Kasumi-1 (cell line): ENCODE measurements at regions not wholly inside any gene's neighbourhood (a gene's known extent, or its start where the extent isn't known, plus 50 kb on each side); places are given as distances from the start of the nearest gene placed in this dataset.
"Not testable (repeated sequence)": the region's sequence is repeated elsewhere in the genome, so short reads cannot be mapped to it uniquely, and the experiment has no call there.

ENCODE experiments used
- DNase-seq, 2 experiments: peaks; one replicate each; lab custom pipeline; 2025; lab: John Stamatoyannopoulos, UW

DNA sequence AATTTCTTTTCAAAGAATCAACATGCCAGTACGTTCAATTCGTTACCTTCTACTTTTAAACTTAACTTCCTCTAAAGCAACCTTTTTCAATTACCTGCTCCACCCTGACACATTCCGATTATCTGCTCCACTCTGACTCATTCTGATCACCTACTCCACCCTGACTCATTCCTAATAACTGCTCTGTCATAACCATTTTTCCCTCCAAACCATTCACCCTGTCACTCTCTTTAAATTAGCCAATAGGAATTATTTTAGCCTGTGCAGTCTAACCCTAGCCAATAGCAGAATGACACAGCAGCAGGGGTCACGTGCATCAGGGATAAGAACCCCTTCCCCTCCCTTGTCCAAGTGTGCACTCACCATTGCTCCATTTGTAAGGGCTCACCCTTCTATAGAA lies 557.4 kb upstream of the EYS start:
- no peak for DNase-seq

DNA sequence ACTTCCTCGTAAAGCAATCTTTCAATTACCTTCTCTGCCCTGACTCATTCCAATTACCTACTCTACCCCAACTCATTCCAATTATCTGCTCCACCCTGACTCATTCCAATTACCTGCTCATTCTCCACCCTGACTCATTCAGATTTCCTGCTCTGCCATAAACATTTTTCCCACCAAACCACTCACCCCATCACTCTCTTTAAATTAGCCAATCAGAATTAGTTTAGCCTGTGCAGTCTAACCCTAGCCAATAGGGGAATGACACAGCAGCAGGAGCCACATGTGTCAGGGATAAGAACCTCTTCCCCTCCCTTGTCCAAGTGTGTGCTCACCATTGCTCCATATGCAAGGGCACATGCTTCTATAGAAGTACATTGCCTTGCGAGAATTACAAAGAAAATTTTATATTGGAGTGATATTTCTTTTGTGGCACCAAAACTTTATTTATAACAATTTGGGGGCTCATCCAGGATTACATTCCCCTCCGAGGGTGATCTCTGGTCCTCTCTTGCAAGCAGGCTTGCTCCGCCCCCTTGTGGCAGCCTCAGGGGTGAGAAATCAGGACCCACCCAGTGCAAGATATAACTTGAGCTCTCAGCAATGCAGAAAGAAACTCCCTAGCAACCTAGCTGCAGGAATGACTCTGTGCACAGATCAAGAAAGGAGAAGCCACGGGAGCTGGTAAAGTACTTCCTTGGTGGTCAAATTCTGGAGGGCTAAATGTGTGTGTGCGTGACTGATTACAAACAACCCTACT lies 551.9 kb upstream of the EYS start:
- not testable (repeated sequence) for DNase-seq

DNA sequence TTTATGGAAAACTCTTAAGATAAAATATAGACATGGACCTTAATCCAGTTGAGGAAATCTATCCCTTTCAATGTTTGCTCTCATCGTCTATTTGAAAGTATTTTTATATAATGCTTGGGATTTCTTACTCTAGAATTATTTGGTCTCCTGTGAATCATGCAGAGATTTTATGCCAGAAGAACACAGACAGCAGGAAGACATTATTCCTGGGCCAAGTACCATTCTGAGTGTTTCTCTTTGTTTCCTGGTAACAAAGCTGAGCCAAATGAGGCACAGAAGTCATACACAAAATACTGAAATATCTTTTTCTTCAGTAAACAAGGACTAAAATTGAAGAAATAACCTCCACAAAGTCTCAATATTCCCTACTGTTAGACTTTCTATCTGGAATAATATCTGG lies 538.2 kb upstream of the EYS start:
- DNase-seq, result no peak

DNA sequence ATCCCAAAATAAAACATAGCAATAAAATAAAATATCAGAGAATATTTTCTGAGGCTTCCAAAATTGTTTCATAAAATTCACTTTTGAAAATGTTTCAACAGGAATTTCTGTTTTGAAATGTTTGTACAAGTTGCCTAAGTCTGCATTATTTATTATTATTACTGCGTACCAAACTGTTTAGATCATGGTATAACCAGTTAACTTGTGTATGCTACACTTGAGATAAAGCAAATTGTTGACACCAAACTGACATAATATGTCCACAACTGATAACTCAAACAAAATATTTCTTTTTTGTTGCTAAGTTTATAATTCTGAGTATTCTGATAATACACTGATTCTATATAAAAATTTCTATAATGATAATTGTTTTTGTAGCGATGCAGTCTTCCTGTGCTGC lies 531.8 kb upstream of the EYS start:
- DNase-seq, result no peak

DNA sequence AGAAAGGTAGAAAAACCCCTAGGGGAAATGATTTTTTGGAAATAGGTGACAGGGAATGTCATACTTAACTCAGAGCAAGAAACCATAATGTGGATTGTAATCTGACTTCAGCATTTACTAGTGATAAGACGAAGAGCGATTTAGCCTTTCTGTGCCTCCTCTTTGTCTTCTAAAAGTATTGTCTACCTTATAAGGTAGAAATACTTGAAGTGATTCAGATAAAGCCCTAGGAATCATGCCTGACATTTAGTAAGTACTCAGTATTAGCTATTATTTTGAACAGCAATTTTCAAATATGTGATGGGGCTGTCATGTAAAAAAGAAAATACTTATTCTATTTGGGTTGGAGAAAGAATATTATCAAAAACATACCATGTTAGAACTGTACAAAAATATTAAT lies 525.9 kb upstream of the EYS start:
- DNase-seq, result no peak

DNA sequence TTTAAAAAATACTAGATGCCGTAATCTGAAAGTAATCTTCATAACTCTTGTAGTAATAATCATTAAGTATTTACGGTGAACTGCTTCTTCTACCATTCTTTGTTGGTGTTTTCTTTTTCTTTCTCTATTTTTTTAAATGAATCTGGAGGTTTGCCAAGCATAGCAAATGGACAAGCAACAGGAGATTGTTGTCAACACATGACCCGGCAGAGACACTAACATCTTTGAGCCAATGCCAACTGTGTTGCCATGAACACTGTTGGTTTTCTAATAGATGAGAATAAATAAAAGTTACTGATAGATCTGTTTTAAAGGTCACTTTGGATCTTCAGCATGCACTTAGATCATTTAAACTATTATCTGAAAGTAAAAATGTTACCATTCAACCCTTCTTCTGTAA lies 523.6 kb upstream of the EYS start:
- no peak for DNase-seq

DNA sequence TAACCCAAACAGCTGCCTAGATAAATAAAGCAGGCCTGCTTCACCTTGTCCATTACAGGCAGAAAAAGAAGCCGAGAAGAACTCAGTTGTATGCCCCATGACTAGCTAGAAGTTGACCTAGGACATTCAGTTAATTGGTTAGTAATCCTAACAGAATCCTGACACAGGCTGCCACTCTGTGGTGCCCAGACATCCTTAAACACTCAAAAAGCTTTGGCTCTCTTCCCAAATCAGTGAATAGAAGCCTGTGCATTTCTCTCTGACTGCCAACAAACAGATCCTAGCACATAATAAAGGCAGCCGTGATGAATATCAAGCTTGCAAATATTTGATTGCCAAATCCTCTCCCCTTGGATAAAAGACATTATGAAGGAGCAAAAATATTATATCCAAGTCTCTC lies 519.1 kb upstream of the EYS start:
- DNase-seq, result no peak

DNA sequence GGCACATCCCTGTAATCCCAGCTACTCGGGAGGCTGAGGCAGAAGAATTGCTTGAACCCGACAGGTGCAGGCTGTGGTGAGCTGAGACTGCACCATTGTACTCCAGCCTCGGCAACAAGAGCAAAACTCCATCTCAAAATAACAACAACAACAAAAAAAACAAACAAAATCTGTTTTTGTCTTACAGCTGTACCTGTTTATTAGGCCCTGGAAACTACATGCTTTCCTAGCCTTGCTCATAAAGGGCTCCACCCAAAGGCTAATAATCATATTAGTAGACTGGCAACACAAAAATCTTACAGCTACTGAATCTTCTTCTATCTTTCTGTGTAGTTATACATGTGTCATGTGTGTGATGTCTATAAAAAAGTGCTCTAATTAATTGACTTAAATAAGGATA lies 503.9 kb upstream of the EYS start:
- DNase-seq, result peak in 1 of 2 experiments; percentile 3

DNA sequence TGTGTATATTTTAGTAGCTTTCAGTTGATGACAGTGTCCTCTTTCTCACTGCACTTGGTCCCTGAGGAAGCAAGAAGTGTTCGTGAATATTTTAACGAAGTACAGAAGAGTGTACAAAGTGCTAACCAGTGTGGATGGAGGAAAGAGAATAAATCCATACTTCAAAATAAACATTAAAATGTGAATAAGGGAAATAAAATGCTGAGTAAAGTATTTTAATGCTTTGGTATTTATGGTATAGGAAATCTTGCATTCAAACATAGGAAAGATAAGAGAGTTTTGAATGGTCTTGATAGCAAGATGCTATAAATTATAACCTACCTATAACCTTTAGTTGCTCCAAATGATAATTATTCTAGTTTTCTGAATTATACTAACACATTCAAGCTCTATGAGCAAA lies 493.4 kb upstream of the EYS start:
- no peak for DNase-seq

DNA sequence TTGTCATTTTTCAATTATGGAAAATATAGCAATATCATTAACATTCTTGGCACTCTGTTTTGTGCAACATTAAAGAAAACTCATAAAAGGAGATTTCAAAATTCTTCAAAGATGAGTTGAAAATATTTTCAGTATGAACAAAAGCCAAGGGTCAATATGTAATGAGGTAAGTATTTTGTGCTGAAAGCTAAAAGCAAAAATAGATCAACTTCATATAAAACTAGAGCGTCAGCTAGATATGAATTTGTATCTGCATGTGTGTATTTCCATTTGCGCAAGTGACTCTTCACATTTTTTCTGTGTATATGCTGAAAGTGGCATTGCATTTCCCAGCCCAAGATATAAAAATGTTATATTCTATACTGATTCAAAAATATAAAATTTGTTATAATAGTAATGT lies 492.1 kb upstream of the EYS start:
- no peak for DNase-seq

DNA sequence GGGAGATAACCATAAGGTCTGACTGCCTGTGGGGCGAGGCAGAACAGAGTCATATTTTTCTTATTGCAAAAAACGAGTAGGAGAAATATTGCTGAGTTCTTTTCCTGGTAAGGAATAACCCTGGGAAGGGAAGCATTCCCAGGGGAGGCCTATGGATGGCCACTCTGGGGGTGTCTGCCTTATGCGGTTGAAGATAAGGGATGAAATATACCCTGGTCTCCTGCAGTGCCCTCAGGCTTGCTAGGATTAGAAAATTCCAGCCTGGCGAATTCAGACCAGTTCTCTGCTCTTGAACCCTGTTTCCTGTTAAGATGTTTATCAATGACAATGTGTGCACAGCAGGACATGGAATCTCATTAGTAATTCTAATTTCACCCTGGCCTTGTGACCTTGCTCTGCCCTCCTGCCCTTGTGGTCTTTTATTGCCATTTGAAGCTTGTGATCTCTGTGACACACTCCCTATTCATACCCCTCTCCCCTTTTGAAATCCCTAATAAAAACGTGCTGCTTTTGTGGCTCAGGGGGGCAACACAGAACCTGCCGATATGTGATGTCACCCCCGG lies 491.1 kb upstream of the EYS start:
- no peak for DNase-seq

DNA sequence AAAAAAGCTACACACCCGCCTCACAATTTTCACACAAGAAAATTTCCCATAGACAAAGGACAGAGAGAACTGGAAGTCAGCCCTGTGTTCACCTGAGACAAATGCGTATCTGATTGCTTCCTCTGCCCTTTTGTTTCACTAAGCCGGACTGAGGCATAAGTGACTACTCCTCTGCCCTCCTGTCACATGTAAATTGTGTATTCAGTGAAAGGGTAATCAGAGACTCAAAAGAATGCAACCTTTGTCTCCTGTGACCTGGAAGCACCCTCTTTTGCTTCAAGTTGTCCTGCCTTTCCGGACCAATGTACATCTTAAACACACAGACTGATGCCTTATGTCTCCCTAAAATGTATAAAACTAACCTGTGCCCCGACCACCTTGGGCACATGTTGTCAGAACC lies 483.8 kb upstream of the EYS start:
- DNase-seq, result no peak

DNA sequence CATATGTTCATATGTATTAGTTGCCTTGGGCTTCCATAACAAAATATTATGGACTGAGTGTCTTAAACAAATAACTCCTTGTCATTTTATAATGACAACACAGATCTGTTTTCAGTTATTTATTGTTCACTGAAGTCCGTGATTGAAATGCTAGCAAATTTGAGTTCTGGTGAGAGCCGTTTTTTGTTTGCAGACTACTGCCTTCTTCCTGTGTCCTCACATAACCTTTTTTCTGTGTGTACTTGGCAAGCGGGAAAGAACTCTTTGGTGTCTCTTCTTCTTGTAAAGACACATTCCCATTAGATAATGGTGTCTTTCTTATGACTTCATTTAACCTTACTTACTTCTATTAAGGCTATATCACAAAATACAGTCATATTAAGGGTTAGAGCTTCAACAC lies 482.9 kb upstream of the EYS start:
- no peak for DNase-seq

DNA sequence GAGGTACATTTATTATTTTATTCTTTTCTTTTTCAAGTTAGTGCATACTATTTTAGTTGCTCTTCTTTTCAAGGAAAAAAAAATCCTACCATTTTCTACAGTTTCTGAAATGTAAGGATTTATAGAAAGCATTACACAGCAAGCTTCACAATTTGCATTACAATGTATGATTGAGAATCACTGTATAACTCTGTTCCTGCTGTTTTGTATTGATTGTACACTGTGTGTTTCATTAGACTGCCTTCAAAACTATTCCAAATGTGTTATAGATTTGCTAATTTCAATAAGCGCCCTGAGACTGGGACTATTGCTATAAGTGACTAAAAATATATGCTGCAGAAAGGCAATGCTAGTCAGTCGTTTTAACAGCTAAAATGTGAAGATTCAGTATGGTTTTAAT lies 479.7 kb upstream of the EYS start:
- no peak for DNase-seq

DNA sequence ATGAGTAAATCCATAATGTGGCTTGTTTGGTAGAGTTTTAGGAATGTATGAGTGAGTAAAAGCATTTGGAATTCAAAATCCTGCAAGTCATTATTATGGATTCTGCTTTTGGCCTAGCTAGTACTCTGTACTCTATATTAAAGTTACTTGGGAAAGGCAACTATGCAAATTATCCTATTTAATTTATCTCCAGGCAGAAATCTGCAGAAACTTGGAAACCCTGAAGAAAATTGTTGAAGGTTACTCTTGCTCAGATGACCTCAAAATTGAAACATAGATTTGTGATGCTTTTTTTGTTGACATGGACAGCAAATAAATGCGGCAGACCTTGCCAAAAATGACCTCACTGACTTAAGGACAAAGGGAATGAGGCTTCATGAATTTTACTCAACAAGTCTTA lies 477.1 kb upstream of the EYS start:
- DNase-seq, result no peak

DNA sequence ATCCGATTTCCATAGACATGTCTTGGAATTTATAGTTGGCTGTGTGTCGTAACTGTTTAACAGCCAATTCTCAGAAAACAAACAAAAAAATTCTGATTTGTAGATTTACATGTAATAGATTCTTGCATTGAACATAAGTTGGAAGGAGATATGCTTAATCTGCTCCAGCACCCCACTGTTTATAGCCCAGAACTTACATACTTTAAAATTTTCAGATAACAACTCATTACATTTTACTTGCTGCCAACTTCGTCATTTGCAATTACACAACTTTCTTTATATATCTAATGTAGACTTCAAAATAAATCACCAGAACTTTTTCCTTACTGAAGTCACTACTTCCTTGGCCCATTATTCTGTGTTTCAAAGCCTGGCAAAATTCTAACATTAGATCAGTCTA lies 472.3 kb upstream of the EYS start:
- DNase-seq, result no peak

DNA sequence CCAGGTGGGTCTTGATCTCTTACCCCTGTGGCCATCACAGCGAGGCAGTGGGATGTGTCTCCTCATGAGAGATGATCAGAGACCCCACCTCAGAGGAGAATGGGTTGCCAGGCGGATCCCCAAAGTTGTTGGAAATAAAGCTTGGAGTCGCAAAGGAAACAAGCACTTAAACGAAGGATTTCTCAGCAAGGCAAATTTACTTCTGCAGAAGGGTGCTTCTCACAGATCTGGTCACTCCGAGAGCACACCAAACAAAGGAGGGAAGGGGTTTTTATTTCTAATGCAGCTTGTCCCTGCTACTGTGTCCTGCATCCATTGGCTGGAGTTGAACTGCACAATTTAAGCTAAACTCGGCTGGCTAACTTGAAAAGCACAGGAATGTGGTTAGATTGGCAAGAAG lies 466.6 kb upstream of the EYS start:
- no peak for DNase-seq

DNA sequence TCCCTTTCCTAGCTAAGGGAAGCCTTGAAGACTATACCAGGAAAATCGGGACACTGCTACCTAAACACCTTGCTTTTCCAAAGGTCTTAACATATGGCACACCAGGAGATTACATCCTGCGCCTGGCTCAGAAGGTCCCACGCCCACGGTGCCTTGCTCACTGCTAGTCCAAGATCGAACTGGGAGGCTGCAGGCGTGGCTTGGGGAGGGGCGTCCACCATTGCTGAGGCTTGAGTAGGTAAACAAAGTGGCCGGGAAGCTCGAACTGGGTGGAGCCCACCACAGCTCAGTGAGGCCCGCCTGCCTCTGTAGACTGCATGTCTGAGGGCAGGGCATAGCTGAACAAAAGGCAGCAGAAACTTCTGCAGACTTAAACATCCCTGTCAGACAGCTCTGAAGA lies 459.7 kb upstream of the EYS start:
- not testable (repeated sequence) for DNase-seq

DNA sequence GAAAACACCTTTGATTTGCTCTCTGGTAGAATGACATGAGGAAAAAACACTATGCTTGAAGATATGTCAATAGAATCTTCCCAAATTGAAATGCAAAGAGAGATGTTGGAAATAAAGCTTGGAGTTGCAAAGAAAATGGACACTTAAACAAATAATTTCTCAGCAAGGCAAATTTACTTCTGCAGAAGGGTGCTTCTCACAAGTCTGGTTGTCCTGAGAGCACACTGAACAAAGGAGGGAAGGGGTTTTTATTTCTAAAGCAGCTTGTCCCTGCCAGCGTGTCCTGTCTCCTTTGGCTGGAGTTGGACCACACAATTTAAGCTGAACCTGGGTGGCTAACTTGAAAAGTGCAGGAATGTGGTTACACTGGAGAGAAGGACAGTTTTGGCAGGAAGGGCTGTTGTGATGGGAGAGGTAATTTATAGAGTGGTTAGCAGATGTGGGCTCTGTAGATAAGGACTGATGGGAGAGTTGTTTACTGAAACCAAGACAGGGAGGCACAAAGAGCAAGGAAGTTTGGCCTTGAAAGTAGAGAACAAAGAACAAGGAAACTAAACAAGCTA lies 454.6 kb upstream of the EYS start:
- peak; percentile 7 to 11 for DNase-seq

DNA sequence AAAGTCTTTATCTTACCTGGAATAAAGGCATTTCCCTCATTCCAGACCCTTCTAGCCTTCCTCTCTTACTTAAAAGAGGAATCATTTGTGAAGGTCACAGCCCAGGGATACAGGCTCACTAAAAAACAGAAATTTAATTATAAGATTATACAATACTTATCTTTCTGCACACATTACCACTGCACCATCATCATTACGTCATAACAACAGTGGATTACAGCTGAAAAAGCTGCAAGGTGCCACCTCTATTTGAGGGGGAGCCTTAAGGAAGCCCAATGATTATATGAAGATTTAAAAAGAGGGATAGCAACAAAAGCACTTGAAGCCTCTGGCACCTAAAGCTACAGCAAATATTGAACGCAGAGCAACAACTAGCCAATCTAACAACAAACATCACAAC lies 452.9 kb upstream of the EYS start:
- DNase-seq, result no peak

DNA sequence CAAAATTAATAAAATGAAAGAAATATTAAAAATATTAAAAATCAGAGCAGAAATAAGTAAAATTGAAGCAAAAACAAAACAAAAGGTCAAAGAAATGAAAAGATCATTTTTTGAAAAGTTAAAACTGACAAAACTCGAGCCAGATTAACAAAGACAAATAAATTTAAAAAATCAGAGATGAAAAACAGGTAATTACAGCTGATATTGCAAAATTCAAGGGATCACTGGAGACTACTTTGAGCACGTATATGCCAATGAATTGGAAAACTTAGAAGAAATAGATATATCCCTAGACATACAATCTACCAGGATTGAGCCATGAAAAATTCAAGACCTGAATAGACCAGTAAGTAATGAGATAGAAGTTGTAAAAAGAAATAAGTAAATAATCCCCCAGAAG lies 446.2 kb upstream of the EYS start:
- DNase-seq, result no peak

DNA sequence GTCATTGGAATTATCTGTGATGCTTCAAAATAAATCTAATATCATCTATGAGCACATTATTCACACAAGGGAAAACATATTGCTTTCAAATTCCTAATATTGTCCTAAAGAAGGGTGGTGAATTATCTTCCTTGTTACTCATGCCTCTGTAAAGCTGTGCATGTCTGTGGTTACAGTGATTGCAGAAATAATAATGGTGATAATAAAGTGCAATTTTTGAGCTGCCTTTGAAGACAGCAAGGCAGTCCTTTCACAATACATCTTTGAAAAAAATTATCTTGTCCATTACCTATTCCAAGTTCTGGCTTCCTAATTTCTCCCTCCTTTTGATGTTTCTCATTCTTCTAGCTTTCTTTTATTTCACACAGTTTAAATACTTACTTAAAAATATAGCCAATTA lies 442.1 kb upstream of the EYS start:
- no peak for DNase-seq

DNA sequence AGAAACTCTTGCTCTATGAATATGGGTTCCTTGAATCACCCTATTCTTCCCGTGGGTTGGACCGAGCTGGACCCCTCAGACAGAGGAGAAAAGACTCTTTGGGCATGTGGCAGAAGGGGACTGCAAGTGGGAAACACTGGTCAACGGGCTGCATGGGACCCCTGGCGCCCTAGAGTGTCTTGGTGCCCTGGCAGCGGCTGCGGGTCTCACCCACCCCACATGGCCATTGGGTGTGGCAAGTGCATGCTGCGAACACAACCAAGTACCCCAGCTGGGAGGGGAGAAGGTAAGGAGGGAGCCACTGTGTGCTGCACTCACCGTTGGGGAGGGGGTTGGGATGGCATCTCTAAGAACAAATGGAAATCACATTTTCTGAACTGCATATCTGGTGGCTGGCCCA lies 438.8 kb upstream of the EYS start:
- DNase-seq, result no peak

DNA sequence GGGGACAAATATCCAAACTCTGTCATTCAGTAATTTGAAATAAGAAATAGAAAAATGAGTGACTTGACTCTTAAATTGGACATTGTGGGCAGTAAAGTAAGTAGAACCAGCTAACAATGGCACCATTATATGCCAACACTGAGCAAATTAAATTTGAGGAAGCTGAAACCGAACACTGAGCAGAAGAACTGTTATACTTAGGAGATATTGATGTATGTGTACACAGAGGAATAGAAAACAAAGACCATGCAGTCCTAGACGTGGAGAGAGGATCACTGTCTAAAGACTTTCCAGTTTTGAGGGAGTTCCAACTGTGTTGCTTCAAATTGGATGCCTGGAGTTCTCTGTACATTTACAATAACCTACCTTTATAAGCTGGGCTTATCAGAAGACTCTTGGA lies 427.0 kb upstream of the EYS start:
- DNase-seq, result no peak
